Epithelial cell of prostate (primary cell): ENCODE measurements at regions not wholly inside any gene's neighbourhood (a gene's known extent, or its start where the extent isn't known, plus 50 kb on each side); places are given as distances from the start of the nearest gene placed in this dataset.

Experiments used
- DNase-seq: peaks from one replicate; pipeline ENCODE4 v3.0.0-alpha.2; 2011; ENCODE audit warnings: low read depth, low spot score
- H3K27ac ChIP-seq: fragments of 450-650 bp; 2 replicates; pipeline ENCODE4 v1.5.1; 2017; ENCODE audit warnings: mild to moderate bottlenecking

DNA sequence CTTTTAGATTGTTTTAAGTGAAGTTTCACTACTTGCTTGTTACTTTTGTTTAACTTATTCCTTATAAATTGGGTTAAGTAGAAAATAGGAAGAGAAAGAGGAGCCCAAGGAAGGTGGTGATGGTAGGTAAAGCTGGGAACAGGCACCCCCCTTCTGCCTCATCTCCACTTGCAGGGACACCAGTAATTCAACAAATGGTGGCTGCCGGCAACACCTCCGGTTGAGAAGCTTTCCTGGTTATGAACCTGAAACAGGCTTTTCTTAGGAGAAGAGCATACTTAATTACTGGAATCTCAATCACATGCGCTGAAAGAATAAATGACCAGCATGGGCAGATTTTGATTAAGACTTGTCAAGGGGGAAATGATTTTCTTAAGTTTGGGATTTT lies 158.9 kb upstream of the ZNF217 start:
- H3K27ac ChIP-seq, result peak overlapping the region; percentile 91
- no peak for DNase-seq

DNA sequence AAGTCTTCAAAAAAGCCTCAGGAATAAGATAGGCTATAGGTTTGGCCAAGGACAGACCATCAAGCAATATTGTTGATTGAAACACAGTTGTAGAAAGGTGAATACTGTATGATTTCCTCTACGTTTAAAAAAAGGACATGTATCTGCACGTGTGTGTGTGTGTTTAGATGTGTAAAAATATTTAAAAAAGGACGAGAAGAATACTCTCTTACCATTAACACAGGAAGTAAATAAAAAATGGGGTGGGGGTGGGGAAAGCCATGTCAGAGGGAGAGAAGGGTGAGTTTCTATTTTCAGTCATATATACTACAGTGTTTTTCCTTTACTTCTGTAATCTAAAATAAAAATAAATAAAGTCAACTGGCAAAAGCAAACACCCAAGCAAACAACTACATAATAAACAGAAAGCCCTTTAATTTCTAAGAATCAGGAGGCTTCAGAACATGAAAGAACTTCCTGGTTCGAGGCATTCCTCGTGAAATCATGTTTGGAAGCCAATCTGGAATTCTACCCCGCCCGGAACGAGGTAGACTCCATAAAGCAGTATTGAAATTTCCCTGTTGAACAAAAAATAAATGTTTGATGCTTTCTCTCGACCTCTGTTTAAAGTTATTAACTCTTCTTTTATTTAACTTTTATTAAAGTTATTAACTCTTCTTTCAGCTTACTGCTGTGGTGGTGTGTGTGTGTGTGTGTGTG lies 158.1 kb upstream of the ZNF217 start:
- DNase-seq, result no peak
- H3K27ac ChIP-seq, result peak overlapping the region; percentile 91

DNA sequence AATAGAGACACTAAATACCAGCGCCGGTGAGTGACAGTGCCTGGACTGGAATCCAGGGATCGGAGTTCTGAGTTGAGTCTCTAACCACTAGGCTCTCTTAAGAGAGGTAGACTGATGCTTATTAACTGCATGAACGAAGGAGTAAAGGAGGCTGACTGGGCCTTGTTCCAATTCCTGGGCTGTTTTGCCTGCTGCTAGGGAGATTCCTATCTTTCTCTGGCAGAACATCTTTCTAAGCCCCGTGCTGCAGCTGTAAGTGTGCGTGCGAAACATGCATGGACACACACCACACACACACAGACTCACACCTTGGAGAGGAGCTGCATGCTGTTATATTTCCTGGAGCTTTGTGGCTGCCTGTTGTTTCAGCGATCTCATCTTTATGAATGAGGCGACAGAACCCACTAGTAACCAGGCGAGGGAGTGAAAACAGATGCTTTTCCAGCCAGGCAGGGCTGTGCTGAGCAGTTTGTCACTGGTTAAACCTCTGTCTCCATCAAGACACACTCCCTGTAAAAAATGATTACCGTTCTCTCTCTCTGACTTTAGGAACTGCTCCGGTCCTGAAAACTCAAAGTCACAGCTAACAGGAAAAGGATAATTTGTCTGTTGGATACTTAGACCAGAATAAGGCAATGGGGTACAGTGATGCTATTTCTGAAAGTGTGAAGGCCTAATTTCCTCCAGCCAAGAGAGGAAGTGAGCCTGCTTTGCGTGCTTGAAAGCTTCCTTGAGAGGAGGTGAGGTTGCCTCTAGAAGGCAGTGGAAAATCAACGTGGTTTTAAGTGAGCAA lies 157.4 kb upstream of the ZNF217 start:
- no peak for DNase-seq
- peak overlapping the region; percentile 91 for H3K27ac ChIP-seq

DNA sequence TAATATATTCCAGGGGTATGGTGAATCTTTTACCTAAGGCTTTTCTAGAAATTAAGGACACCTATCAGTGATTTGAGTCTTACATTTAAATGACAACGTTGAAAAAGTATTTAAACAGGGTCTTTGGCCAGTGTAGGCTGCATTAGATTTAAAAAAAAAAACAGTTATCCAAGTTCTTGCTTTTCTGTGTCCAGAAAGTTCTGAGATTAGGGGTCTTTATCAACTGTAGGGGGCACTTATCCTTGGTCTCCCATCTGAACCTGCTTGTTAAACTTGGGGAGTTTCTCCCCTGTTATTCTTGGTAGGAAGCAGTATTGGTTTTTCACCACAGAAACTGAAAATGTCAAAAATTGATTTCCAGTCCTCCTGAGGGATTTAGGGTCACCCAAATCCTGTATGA lies 155.9 kb upstream of the ZNF217 start:
- H3K27ac ChIP-seq, result peak overlapping the region; percentile 91

DNA sequence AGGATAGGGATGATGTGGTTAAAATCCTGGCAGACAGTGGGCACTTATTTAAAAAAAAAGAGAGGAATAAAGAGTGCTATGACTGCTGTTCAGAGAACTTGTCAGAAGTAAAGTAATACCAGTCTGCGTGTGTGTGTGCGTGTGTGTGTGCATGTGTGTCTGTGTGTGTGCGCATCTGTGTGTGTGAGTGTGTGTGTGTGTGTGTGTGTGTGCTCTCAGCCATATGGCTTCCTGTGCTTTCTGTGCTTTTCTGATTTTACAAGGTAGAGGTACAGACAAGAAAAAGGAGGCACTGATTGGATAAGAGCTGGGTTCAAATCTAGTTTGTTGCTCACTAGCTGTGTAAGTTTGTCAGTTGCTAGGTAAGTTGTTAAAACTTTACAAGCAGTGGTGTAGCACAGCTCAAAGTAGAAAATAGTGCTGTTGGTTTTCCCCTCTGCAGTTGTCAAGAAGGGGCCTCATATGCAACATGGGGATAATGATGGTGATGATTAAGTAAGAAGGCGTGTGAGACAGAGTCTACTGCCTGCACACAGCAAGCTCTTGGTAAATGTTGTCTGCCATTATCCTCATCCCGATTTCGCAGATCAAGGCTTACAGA lies 155.3 kb upstream of the ZNF217 start:
- no peak for DNase-seq

More for the DNA sequence above, 155.9 kb upstream of the ZNF217 start:
- DNase-seq, result no peak

DNA sequence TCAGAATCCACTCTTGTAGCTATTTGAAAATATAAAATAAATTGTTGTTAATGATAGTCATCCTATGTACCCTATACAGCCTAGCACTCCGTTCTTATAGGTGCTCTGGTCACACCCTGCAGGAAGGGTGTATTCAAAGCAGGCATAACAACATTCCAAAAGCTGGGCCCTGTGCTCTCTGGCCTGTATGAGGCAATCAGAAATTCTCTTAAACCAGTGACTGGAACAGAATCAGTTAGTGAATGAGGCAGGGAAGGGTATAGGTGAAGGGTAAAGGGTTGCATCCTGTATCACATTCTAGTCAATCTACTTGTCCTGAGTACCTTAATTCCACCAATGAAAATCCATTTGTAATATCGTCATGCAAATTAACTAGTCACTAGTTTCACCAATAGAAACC lies 154.5 kb upstream of the ZNF217 start:
- H3K27ac ChIP-seq, result peak overlapping the region; percentile 91
- no peak for DNase-seq

More for the DNA sequence above, 155.3 kb upstream of the ZNF217 start:
- peak overlapping the region; percentile 91 for H3K27ac ChIP-seq

DNA sequence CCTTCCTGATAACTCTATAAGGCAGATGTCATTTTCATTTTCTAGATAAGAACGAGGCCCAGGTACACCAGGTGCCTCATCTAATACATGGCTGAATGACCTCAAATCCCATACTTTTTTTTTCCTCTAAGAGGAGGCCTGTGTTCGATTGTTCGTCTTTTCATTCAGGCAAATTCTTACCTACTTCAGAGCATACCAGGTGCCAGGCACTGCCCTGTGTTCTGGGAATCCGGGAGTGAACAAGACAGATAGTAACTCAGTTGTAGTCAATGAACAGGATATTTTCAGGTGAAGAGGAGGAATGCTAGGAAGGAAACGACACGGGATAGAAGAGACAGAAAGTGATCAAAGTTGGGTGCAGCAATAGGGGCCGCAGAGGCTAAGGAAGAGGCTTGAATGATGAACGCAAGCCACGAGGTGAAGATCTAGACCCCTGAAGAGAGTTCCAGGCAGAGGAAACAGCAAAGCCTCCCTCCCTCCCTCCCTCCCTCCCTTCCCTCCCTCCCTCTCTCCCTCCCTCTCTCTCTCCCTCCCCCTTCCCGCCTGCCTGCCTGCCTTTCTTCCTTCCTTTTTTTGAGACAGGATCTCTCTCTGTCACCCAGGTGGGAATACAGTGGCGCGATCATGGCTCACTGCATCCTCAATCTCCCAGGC lies 150.1 kb upstream of the ZNF217 start:
- no peak for DNase-seq
- H3K27ac ChIP-seq, result no peak overlapping the region

DNA sequence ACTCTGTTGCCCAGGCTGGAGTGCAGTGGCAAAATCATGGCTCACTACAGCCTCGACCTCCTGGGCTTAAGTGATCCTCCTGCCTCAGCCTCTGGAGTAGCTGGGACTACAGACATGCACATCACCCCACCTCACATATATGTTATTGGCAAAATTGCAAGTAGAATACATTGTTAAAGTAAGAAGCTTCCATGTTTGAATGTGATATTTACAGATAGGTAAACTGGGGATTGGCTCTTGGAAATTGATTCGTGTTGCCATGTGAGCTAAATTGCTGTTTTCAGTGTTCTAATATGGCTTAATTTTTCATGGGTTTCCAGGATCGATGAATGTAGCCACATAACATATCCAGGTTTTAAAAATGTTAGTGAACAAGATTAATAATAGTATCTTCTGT lies 149.0 kb upstream of the ZNF217 start:
- no peak for DNase-seq
- H3K27ac ChIP-seq, result no peak overlapping the region

DNA sequence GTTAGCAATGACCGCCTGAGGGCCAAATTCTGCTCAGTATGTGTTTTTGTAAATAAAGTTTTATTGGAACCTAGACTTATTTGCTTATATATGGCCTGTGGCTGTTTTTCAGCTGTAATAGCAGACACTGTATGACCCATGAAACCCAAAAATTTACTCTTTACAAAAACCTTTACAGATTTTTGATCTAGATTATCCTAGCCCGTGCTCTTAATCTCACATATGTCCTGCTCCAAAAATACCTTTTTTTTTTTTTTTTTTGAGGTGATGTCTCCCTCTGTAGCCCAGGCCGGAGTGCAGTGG lies 148.0 kb upstream of the ZNF217 start:
- H3K27ac ChIP-seq, result peak overlapping the region; percentile 99
- DNase-seq, result no peak

DNA sequence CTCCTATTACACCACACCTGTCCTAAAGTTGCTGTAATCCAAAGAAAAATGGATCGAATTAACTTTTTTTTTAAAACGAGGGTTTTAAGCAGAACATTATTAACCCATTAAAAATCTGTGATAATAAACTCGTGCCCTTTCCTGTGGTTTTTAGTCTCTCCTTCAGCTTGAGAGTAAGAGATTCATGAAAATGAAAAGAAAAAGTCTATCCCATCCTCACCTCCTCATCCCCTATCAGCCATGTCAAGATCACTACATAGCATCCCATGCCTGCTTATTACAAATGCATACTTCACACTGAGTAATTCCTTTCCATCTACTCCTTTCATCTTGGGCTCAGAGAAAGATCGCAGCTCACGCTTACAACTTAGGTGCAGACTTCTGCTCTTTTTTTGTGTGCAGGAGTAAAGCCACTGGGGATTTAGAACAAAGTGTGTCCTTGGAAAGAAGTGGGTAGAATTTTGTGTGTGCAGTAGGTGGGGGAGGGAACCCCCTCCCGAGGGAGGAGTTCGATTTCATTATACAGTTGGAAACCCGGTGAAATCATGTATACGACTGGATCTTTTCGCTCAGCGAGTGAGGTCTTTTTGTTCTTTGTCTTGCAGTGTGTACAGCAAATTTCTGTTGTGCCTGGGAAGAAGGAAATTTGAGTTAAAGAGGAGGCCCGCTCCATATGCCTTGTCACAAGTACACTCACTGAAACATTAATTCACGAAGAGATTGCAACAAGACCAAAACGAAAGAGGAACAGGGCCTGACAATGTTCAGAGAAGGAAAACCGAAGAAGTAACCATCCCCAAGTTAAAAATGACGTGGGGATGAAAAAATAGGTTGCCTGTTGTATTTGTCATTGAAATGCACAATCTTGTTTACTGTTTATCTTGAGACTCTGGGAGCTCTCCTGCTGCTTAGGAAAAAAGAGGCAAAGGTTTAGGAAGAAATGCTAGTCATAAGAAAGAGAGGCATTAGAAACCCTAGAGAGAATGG lies 146.5 kb upstream of the ZNF217 start:
- H3K27ac ChIP-seq, result peak overlapping the region; percentile 99
- DNase-seq, result no peak

DNA sequence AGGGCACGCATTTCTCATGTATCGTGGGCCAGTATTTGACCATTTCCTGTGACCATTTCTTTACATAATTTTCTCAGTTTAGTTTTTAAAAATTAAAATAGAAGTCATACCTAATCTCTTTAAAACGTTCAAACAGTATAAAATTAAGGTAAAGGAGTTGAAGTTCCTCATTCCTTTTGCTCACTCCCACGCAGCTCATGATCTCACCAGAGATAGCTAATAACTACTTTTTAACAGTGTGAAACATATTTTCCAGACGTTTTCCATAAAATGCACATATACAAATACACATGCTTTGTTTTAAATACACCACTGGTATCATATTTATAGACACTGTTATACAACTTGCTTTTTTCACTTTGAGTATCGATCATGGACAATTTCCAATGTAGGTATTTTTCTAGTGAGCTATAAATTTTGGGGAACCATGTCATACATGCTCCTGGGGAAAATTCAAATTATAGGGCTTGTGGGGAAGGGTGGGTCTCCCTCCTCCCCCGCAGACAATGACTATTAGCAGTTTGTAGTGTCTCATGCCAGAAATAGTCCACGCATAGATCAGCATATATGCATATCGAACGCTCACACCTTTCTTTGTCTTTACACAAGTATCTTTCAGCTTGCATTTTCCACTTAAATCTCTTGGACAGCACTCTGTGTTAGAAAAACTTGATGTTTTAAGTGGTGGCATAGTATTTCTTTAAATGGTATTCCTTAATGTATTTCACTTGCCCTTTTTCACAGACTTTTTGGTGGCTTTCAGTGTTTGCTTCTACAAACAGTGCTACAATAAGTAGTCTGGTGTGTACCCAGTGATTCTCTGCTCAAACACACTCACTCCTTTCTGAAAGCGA lies 145.5 kb upstream of the ZNF217 start:
- DNase-seq, result no peak
- H3K27ac ChIP-seq, result peak overlapping the region; percentile 99

DNA sequence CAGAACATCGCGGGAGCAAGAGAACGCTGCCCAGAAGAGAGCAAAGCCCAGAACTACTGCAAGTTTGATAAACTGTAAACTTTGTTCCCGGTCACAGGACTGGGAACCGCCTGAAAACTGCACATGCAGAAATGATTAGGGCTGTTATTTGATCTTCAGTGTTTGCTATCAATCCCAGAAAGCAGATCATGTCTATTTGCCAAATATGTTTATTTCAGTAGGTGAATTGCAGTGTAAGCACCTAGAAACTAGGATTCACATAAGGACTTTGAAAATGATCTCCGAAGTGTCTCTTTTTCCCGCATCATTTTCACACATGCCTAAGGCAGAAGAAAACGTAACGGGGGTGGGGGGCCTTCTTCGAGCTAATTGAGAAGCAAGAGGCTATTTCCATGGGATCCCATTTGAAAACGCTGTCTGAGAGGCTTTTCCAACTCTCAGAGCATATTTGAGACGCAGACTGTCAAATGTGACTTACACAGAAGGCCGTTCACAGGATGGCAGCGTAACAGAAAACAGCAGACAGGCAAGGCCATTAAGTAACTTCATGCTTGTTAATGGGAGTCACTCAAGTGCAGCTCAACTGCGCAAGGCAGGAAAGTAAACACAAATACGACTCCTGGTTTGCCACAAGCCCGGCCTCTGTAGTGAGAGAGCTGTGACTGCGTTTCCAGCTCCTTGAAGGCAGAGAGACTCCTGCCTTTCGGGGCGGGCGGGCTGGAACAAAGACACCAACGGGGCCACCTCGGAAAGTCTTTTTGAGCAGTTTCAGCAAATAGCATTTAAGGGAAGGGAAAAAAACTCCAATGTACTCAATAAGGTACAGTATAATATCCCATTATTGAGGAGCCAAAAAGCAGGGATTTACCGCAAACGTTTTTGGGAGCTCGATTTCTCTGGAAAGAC lies 144.7 kb upstream of the ZNF217 start:
- peak overlapping the region; percentile 99 for H3K27ac ChIP-seq
- DNase-seq, result peak; percentile 92

DNA sequence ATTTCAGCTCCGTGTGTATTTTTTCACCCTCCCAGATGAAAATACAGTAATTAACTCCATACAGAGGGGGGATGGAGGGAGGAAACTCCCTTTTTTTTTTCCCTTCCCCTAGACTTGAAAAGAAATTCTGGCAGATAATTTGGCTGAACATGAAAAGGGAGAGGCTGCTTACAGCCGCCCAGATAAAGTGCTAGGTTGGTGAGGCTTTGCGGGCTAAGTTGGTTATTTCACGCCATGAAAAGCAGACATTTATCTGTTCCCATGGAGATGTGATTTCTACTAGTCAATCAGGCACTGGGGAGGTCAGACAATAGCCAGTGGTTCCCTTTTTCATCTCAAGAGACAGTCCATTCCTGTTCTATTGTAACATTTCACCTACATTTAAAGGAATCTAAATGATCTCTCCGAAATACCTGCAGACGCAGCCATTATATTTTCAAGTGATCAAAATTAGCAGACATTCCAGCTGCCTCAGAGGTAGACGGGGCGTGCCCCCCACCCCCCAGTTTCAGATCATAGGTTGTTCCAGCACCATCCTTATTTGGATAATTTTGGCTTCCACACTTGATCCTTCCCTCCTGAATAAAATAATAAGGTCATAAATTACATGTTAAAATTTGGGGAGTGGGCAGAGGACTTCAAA lies 143.9 kb upstream of the ZNF217 start:
- H3K27ac ChIP-seq, result peak overlapping the region; percentile 99

DNA sequence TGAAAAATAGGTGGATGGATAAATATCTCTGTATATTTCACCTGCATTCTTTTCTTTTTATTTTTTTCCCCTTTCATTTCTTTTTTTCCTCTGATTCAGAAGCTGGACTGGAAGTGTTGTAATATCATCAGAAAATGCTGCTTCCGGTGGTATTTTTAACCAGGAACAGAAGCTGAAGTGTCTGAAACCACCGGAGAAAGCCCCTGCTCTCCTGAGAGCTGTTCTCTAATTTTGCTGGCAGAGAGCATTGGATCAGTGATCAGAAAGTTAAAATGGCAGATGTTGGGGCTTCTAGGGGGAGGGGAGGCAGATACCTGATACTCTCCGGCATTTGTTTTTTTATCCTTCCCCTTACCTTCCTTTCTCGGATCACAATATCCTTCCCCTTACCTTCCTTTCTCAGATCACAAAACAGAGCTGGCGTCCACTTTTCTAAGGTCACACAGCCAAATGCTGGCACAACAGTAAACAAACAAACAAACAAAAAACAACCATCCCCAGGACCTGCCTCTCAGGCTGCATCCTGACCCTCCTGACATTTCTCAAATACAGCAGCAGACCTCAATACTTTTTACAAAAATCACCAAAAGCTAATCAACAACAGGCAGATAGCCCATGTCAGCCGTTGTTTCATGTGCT lies 143.2 kb upstream of the ZNF217 start:
- no peak for DNase-seq
- H3K27ac ChIP-seq, result peak overlapping the region; percentile 99

More for the DNA sequence above, 143.9 kb upstream of the ZNF217 start:
- DNase-seq, result no peak

DNA sequence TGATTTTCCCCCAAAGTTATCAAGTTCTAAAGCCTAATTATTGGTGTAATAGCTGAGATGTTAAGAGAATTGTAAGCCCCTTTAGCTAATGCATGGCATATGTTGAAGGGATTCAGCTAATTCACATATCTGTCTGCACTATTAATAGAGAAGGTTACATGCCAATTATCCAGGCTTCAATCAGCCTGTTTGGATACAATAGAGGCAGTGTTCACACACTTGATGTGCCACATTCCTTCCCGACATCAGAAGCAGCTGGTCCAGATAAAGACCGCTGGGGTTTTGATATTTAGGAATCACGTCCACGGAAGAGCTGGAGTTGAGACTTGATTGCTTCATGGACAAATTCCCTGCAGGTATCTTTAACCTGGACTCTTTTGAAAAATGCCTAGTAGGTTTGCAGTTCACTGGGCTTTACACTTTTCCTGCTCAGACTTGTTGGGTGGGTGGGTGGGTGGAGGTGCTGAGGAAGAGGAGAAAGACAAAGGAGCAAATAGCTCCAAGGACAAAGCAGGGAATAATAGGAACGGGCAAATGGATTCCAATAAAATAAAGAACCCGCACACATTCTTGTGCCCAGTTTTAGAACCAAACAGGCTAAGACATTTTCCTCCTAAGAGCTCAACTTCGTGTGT lies 142.6 kb upstream of the ZNF217 start:
- H3K27ac ChIP-seq, result peak overlapping the region; percentile 99
- no peak for DNase-seq

DNA sequence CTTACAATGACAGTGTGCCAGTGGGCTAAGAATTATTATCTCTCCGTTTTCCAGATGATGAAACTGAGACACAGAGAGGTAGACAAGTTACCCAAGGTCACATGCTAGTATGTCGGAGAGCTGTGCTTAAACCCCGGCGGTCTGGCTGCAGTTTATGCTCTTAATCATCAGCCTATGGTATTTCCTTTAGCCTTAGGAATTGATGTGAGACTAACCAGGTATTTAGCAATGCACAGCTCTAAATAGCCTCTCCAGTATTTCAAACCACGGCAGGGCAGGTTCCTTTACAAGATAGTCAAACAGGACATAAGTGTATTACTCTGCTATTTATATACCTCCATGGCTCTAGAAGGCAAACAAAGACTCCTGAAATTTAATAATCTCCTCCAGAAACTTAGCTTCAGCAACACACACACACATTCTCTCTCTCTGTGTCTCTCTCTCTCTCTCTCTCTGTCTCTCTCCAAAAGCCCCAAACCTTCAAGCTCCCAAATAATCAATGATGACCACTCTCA lies 142.0 kb upstream of the ZNF217 start:
- peak; percentile 85 for DNase-seq
- peak overlapping the region; percentile 99 for H3K27ac ChIP-seq
